Mesothelial cell of epicardium (in vitro differentiated cells): ENCODE measurements at regions not wholly inside any gene's neighbourhood (a gene's known extent, or its start where the extent isn't known, plus 50 kb on each side); places are given as distances from the start of the nearest gene placed in this dataset.
"Not testable (repeated sequence)": the region's sequence is repeated elsewhere in the genome, so short reads cannot be mapped to it uniquely, and the experiment has no call there.

Source experiments
- DNase-seq, 2 experiments: peaks; one replicate each; pipeline ENCODE4 v3.0.0; 2021; ENCODE audit warnings: low spot score in 2 of 2; ENCODE audit not compliant: unreplicated experiment in 2 of 2
- H3K27ac Mint-ChIP-seq: 2 replicates; pipeline ENCODE4 v1.8.0; 2021; ENCODE audit warnings: mixed read lengths
- H3K27me3 Mint-ChIP-seq: 2 replicates; pipeline ENCODE4 v1.8.0; 2021; ENCODE audit warnings: low read depth, mixed read lengths
- H3K36me3 Mint-ChIP-seq: 2 replicates; pipeline ENCODE4 v1.8.0; 2021; ENCODE audit warnings: mixed read lengths
- H3K4me1 Mint-ChIP-seq: 2 replicates; pipeline ENCODE4 v1.8.0; 2021; ENCODE audit warnings: mixed read lengths
- H3K4me3 Mint-ChIP-seq: 2 replicates; pipeline ENCODE4 v1.8.0; 2021; ENCODE audit warnings: mild to moderate bottlenecking, moderate library complexity, mixed read lengths
- H3K9me3 Mint-ChIP-seq: 2 replicates; pipeline ENCODE4 v1.8.0; 2021; ENCODE audit warnings: mixed read lengths
- CTCF ChIP-seq: fragments of 200-600 bp; sonication (generic); IDR thresholded peaks from one replicate; pipeline ENCODE4 v1.5.0; 2021; ENCODE audit warnings: antibody characterized with exemption; ENCODE audit not compliant: unreplicated experiment

GRCh38 chr3:182019926-182020325, 308.2 kb downstream of the SOX2 start:
- H3K36me3 Mint-ChIP-seq = no peaks in the 10 kb centered on the region

GRCh38 chr3:182023843-182024242, 312.1 kb downstream of the SOX2 start:
- Mint-ChIP-seq H3K27ac (no peak overlapping the region), H3K36me3 (no peaks in the 10 kb centered on the region), H3K27me3 (peaks cover 1% of the 10 kb centered on the region), H3K9me3 (no peaks in the 10 kb centered on the region), H3K4me3 (no peak overlapping the region), H3K4me1 (peaks cover 14% of the 10 kb centered on the region)
- DNase-seq = no peak
- TF ChIP-seq CTCF = no peak

More at GRCh38 chr3:182019926-182020325, 308.2 kb downstream of the SOX2 start:
- Mint-ChIP-seq H3K9me3 (no peaks in the 10 kb centered on the region), H3K27ac (no peak overlapping the region), H3K4me1 (peaks cover 23% of the 10 kb centered on the region), H3K4me3 (no peak overlapping the region), H3K27me3 (peaks cover 4% of the 10 kb centered on the region)
- no peak for DNase-seq
- TF ChIP-seq CTCF = no peak

GRCh38 chr3:182027366-182027765, 315.6 kb downstream of the SOX2 start:
- Mint-ChIP-seq H3K36me3 (no peaks in the 10 kb centered on the region), H3K27ac (no peak overlapping the region)
- DNase-seq = no peak

GRCh38 chr3:182028081-182028480, 316.4 kb downstream of the SOX2 start:
- H3K4me3 Mint-ChIP-seq = no peak overlapping the region
- no peak for DNase-seq
- H3K27me3 Mint-ChIP-seq = peaks cover 23% of the 10 kb centered on the region
- H3K27ac Mint-ChIP-seq = no peak overlapping the region
- H3K9me3 Mint-ChIP-seq = no peaks in the 10 kb centered on the region
- no peaks in the 10 kb centered on the region for H3K36me3 Mint-ChIP-seq
- peaks cover 9% of the 10 kb centered on the region for H3K4me1 Mint-ChIP-seq
- no peak for TF ChIP-seq CTCF

More at GRCh38 chr3:182027366-182027765, 315.6 kb downstream of the SOX2 start:
- H3K9me3 Mint-ChIP-seq = no peaks in the 10 kb centered on the region
- peaks cover 17% of the 10 kb centered on the region for H3K27me3 Mint-ChIP-seq
- TF ChIP-seq CTCF = no peak
- H3K4me1 Mint-ChIP-seq = peaks cover 12% of the 10 kb centered on the region
- H3K4me3 Mint-ChIP-seq = no peak overlapping the region

DNA sequence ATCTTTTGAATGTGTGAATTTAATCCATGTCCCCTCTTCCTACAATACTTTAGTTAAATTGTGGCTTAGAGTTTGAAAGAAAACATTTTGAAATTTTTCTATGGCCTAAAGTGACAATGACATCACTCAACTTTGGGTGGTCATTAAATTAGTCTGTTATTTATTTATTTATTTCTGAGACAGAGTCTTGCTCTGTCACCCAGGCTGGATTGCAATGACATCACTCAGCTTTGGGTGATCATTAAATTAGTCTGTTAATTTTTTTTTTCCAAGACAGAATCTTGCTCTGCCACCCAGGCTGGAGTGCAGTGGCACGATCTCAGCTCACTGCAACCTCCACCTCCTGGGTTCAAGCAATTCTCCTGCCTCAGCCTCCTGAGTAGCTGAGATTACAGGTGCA, 322.5 kb downstream of the SOX2 start:
- not testable (repeated sequence) for H3K36me3 Mint-ChIP-seq, H3K27ac Mint-ChIP-seq, H3K4me3 Mint-ChIP-seq, H3K4me1 Mint-ChIP-seq, DNase-seq, H3K9me3 Mint-ChIP-seq
- H3K27me3 Mint-ChIP-seq = peaks cover 43% of the 10 kb centered on the region

DNA sequence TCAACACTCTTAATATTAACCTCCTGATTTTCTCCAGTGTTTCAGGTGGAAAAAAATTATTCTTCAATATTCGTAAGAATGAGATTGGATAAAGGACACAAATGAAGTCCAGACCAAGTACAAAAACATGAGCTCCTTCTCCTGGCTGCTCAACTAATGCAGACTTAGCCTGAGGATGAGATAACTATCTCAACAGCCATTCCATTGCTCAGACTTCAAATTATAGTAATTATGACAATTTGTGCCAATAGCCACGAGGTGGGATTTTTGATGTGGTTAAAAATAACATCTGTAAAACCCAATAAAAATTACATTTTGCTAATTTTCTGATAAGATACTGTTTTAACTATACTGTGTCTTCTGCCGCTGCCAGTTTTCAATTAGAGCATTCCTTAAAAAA, 323.6 kb downstream of the SOX2 start:
- H3K36me3 Mint-ChIP-seq = no peaks in the 10 kb centered on the region
- H3K9me3 Mint-ChIP-seq = peaks cover 5% of the 10 kb centered on the region
- H3K27me3 Mint-ChIP-seq = peaks cover 41% of the 10 kb centered on the region
- no peak overlapping the region for H3K4me3 Mint-ChIP-seq
- TF ChIP-seq CTCF = no peak
- no peak for DNase-seq
- H3K4me1 Mint-ChIP-seq = no peaks in the 10 kb centered on the region
- no peak overlapping the region for H3K27ac Mint-ChIP-seq
